ENCODE measurements at regions not wholly inside any gene's neighbourhood (a gene's known extent, or its start where the extent isn't known, plus 50 kb on each side); places are given as distances from the start of the nearest gene placed in this dataset.
"Not testable (repeated sequence)": the region's sequence is repeated elsewhere in the genome, so short reads cannot be mapped to it uniquely, and the experiment has no call there.

- not testable (repeated sequence) for DNase-seq
Observed at GRCh38 chr21:22194986-22195385, 1196.8 kb downstream of the NCAM2 start.

- DNase-seq: no peak
Observed at GRCh38 chr21:22200378-22201092, 1202.3 kb downstream of the NCAM2 start.

- no peak for DNase-seq
Observed at GRCh38 chr21:22201126-22201525, 1202.9 kb downstream of the NCAM2 start.

GRCh38 chr21:22201669-22202068 lies 1203.5 kb downstream of the NCAM2 start:
- no peak for DNase-seq

DNA sequence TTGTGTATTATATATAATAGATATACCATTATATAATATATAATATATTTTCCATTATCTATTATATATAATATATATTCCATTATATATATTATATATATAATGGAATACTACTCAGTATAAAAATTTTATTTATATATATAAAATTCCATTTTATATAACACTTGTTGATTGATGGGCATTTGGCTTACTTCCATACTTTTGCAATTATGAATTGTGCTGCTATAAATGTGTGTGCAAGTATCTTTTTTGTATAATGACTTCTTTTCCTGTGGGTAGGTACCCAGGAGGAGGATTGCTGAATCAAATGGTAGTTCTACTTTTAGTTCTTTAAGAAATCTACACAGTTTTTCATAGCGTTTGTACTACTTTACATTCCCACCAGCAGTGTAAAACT lies 1211.1 kb downstream of the NCAM2 start:
- DNase-seq: no peak

GRCh38 chr21:22211943-22212342 lies 1213.7 kb downstream of the NCAM2 start:
- no peak for DNase-seq

DNA sequence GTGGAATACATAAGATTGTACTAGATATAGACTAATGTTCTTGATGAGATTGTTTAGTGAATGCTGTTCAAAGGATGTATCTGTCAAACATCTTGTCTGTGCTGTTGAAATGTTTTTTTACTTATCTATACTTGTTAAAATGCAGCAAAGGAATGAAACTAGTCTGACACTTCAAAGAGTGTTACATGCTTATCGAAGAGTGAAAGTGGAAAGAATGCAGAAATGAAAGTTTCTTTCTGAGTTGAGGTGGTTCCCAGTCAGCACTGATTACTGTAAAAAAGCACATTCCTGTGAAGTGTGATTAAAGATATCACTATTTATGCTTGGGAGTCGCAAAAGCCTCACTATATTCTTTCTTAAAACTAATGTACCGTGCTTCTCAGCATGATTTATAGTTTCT lies 1225.2 kb downstream of the NCAM2 start:
- no peak for DNase-seq

- no peak for DNase-seq
Observed at GRCh38 chr21:22224261-22224660, 1226.1 kb downstream of the NCAM2 start.

DNA sequence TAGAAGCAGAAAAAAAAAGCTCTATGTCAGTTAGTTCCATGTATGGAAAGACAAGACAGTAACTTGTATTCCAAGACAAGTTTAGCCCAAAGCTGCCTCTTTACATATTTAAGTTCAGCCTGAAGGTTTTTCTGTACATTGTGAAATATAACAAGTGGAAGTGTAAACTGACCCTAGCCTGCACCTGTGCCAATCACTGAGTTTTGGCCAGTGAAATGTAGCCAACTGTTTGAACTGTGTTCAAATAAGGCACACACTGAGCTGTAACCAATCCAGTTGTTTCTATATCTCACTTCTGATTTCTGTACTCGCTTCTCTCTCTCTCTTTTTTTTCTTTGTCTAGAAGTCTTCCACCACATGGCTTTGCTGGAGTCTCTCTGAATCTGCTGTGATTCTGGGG lies 1227.1 kb downstream of the NCAM2 start:
- no peak for DNase-seq

DNA sequence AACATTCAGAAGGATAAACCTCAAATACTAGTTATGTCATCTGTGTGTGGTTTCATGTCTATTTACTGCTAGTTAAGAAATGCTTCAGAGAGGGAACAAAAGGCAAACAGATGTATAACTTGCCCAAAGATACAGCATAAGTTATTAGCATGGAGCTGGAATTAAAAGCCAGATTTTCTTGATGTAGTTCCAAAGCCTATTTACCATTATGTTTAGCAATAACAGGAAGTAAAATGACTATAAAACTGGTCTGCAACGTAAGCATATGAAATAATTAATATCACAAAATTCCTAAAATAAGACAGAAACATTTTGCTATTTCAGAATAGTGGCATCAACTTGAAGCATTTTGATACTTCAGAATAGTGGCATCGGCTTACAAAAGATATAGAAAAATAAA lies 1232.8 kb downstream of the NCAM2 start:
- DNase-seq: no peak

GRCh38 chr21:22235866-22236590 lies 1237.8 kb downstream of the NCAM2 start:
- no peak for DNase-seq

- DNase-seq: no peak
Observed at GRCh38 chr21:22244516-22244915, 1246.3 kb downstream of the NCAM2 start.

- no peak for DNase-seq
Observed at GRCh38 chr21:22250355-22250754, 1252.1 kb downstream of the NCAM2 start.

DNA sequence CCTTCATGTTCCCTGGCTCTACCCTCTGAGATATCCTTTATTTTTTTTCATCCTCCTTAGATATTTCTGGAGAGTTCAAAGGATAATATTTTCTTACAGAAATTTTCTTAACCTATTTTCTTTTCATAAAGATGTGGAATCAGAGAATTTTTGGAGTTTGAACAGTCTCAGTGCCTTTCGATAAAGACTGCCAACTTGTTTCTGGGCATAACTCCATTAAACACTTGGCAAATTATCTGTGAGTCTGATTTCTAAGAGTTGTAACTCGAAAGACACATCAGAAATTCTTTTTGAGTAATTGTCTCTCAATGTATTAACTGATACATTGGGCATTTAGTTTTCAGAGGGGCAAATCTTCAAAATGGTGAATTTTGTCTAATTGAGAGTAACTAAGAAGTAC lies 1255.6 kb downstream of the NCAM2 start:
- no peak for DNase-seq

- no peak for DNase-seq
Observed at GRCh38 chr21:22258821-22259220, 1260.6 kb downstream of the NCAM2 start.

DNA sequence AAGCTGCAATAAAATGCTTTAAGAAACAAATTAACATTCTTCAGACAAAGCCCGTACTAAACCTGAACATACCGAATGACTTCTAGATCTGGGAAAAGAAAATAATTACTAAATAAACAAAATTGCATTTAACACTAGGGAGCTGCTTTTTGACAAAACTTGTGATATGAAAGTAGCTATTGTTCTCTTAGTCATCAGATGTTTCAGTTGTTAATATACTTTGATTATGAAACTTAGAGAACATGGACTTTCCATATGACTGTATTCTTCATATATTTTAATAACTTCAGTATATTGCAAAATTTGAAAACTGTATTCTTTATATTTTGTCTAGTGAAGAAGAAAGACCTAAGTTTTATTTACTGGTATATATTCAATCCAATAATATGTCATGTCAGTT lies 1262.1 kb downstream of the NCAM2 start:
- no peak for DNase-seq

DNA sequence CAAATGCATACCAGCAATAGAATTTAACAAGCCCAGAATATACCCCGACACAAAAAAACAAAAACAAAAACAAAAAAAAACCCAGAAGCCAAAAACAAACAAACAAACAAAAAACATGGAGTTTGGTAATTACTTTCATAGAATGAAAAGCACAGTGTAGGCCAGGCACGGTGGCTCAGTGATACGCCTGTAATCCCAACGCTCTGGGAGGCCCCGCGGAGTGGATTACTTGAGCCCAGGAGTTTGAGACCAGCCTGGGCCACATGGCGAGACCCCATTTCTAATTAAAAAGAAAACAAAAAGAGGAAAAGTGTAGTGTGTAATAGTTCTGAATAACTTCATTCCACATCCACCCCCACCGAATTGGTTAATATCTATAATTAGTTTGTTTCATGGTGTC lies 1265.7 kb downstream of the NCAM2 start:
- DNase-seq: no peak

DNA sequence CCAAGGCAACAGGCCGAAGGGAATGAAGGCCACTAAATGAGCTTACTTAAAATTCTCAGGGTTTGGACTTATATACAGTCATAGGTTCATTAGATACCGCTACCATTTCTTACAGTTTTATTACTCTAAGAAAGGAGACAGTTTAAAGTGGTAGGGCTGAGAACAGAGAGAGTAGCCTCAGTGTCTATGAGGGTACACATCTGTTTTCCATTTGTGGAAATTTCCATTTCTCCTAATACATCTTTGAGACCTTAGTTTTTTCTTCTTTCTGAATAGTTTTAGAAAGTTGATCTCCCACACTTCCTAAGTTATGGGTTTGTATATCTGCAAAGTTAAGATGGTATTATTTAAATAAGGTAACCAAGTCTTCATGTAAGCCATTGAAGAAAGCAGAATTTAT lies 1279.1 kb downstream of the NCAM2 start:
- DNase-seq: no peak

GRCh38 chr21:22278366-22278765 lies 1280.2 kb downstream of the NCAM2 start:
- DNase-seq: no peak

DNA sequence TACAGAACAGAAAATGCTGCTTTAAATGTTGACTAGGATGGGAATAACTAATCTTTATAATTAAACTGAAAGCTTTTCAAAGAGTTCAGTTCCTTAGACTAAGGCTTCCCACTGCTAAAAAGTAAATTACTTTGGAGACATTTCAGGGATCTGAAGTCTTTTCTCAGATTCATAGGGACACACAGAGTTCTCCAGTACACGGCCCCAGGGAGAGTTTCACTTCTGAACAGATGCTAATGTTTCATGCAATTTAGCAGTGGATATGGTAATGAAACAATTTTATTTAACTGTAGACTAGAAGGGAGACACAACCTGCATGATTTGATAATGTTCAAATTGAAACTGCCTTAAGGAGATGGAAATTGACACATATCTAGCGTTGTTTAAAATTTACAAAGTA lies 1282.6 kb downstream of the NCAM2 start:
- DNase-seq: no peak

- no peak for DNase-seq
Observed at GRCh38 chr21:22288885-22289499, 1290.8 kb downstream of the NCAM2 start.

DNA sequence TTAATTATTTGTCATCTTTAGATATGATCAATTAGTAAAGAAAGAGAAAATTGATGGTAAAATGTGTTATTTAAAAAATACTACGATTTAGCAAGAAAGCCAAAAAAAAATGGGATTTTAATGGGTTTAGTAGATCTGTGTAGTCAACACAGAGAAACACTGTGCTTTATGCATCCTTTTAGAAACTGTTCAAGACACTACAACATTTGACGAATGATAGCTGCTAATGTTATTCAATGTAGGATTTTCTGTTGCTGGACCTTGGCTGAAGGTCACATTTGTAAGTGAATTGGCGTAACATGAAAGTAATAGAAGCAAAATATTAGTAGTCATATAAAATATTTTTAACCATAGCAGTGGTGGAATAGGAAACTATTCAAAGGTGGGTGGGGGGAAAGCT lies 1293.9 kb downstream of the NCAM2 start:
- DNase-seq: no peak

DNA sequence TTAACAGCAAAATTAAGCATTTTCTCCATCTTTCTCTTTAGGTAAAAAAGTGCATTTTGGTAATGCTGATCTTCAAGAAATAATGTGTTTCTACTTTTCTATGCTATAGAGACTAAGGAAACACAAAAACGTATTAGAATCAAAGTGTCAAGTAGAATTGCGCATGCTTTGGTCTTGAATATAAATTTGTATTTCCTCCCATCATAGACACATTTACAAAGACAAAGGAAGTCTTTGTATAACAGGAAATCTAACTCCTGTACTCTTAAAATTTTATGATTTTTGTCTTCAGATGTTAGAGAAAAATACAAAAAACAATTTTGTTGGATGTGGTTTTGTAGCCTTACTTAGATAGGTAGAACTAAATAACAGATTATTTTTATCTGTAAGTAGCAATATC lies 1299.4 kb downstream of the NCAM2 start:
- no peak for DNase-seq

DNA sequence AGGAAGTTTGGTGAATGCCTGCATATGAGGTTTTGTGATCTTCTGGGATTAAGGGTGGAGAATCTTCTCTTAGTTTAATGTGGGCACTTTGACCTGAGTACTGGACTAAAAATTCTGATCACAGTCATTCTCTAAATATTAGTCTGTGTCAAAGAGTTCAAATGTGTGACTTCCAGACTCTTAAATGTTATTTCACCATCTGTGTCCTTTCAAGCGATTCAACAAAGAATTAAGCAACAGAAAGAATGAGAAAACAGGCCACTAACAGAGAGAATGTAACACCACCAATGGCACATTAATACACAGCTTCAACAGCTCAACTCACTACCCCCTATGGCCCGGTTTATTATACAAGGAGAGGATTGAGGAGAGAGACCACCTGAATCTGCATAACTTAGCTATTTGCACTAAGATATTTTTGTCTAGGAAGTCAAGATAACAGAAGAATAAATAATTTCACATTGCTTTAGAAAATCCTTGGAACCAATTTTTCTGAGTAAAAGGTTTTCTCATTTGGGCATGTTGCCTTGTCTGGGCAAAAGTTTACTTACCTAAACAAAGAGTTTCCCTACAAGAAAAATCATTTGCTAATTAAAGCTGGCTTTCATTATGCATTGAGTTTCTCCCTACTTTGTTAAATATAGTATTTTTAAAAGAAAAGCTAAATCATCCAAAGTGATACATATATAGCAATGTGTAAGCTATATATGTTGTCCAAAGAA lies 1313.7 kb downstream of the NCAM2 start:
- DNase-seq: no peak

All from DMS153 (cell line).